Lower leg skin (tissue), 4 donors: ENCODE measurements at regions not wholly inside any gene's neighbourhood (a gene's known extent, or its start where the extent isn't known, plus 50 kb on each side); places are given as distances from the start of the nearest gene placed in this dataset.

Source experiments
- DNase-seq, 2 donors: peaks; one replicate each; pipeline ENCODE4 v3.0.0-alpha.2; 2019; ENCODE audit warnings: low spot score in 2 of 2
- H3K4me3 ChIP-seq: fragments of 200-600 bp; sonication (generic); 2 replicates; pipeline ENCODE4 v1.5.1; 2017; ENCODE audit warnings: mild to moderate bottlenecking, low read depth; ENCODE audit not compliant: poor library complexity, severe bottlenecking
- POLR2A ChIP-seq, 2 donors: fragments of 450-650 bp; IDR thresholded peaks; one replicate each; pipeline ENCODE4 v1.6.1; 2016 to 2017; ENCODE audit warnings: antibody characterized with exemption in 2 of 2, mild to moderate bottlenecking in 1 of 2, moderate library complexity in 1 of 2
- WGBS, 2 donors: methylation state at CpG; one replicate each; pipeline ENCODE4 v1.1.5; 2018; 5-methylcytosine and 5-hydroxymethylcytosine counted together
- intact Hi-C: fragments of 100-400 bp; cut with DNase I; formaldehyde crosslinking; loops from one replicate; pipeline ENCODE4 v1.15.0; 2023; ENCODE audit warnings: low total_unique reads
- TF ChIP-seq, protein P1 (sequence below), 3 donors: fragments of 450-650 bp; IDR thresholded peaks; one replicate each; pipeline ENCODE4 v1.5.1; 2016; ENCODE audit warnings: antibody characterized with exemption in 3 of 3, mild to moderate bottlenecking in 3 of 3, moderate library complexity in 2 of 3

DNA sequence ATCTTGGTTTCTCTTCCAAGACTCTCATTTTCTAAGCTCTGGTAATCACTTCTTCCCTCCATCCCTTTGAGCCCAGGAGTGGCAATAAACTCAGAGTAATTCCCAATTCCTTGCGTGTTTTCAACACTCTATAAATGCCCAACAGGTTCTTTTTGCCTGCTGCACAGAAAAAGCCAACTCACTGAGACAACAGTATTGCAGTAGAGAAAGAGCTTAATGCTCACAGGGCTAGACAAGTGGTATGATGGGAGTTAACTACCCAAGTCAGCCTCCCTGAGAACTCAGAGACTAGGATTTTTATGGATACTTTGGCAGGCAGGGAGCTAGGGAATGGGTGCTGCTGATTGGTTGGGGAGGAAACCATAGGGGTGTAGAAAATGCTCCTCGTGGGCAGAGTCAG is 103.4 kb downstream of the MTNR1A start:
- H3K4me3 ChIP-seq = no peak overlapping the region
- TF ChIP-seq, protein P1, sequence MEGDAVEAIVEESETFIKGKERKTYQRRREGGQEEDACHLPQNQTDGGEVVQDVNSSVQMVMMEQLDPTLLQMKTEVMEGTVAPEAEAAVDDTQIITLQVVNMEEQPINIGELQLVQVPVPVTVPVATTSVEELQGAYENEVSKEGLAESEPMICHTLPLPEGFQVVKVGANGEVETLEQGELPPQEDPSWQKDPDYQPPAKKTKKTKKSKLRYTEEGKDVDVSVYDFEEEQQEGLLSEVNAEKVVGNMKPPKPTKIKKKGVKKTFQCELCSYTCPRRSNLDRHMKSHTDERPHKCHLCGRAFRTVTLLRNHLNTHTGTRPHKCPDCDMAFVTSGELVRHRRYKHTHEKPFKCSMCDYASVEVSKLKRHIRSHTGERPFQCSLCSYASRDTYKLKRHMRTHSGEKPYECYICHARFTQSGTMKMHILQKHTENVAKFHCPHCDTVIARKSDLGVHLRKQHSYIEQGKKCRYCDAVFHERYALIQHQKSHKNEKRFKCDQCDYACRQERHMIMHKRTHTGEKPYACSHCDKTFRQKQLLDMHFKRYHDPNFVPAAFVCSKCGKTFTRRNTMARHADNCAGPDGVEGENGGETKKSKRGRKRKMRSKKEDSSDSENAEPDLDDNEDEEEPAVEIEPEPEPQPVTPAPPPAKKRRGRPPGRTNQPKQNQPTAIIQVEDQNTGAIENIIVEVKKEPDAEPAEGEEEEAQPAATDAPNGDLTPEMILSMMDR (IDR thresholded peaks at IDR 0.05) = no peak
- no peak for TF ChIP-seq POLR2A (IDR thresholded peaks at IDR 0.05)
- no peak for DNase-seq
- intact Hi-C loops = no loop called here
- WGBS, 2 donors = 74 to 79% methylated on average over 2 of the region's 2 CpGs

DNA sequence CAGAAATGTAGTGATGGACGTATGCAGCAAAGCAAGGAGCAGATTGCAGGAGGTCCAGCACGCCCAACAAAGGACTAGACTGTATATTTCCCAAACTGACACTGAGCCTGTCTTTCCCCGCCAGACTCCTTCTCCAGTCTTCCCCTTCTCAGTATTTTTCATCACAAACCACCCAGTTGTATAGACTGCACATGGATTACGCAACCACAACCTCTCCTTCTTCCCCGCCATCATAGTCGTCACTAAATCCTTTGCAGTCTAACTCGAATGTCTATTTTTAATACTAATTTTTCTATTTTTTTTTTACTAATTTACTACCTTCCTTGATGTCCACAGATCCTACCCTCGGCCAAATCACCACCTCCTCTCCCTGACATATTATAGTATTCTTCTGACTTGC is 105.4 kb downstream of the MTNR1A start:
- TF ChIP-seq, protein P1 (IDR thresholded peaks at IDR 0.05) = no peak
- no peak for TF ChIP-seq POLR2A (IDR thresholded peaks at IDR 0.05)
- WGBS, 2 donors = 88 to 89% methylated on average over 8 of the region's 8 CpGs
- no peak for DNase-seq
- intact Hi-C loops = no loop called here
- no peak overlapping the region for H3K4me3 ChIP-seq

DNA sequence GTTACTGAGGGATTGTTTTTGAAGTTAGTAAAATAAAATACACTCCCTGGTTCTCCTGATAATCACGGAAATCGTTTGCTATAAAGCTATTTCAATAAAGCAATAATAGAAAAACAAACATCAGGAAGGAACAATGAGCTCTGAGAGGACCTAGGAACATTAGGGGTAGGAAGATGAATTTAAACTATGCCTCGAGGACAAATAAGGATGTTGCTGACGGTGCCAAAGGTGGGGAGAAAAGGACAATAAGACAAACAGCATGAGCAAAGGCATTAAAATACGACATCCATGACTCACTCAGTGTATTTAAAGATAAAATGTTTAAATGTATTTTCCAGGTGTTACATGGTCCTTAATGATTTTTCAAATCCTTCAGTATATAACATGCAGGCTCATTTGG is 110.3 kb downstream of the MTNR1A start:
- no peak for DNase-seq
- TF ChIP-seq POLR2A (IDR thresholded peaks at IDR 0.05) = no peak
- TF ChIP-seq, protein P1 (IDR thresholded peaks at IDR 0.05) = no peak
- WGBS, 2 donors = 64 to 70% methylated on average over 5 of the region's 5 CpGs
- H3K4me3 ChIP-seq = no peak overlapping the region
- intact Hi-C loops = no loop called here

DNA sequence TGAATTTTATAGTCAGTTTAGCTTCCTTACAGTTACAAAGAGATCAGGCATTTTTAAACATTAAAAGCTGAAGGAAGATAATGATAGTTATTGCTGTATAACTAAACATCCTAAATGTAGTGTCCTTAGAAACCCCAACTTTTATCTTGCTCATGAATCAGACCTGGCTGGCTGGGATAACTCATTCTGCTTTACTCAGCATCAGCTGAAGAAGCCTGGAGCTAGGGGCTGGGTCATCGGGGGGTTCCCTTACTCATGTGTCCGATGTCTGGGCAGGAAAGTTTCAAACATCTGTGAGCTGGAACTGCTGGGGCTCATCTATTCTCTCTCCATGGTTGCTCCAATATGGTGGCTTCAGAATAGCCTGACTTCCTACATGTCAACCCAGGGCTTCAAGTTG is 113.9 kb downstream of the MTNR1A start:
- H3K4me3 ChIP-seq = no peak overlapping the region
- TF ChIP-seq POLR2A (IDR thresholded peaks at IDR 0.05) = no peak
- TF ChIP-seq, protein P1 (IDR thresholded peaks at IDR 0.05) = no peak
- intact Hi-C loops = no loop called here
- DNase-seq = no peak
- WGBS, 2 donors = 85 to 93% methylated on average over 2 of the region's 2 CpGs

DNA sequence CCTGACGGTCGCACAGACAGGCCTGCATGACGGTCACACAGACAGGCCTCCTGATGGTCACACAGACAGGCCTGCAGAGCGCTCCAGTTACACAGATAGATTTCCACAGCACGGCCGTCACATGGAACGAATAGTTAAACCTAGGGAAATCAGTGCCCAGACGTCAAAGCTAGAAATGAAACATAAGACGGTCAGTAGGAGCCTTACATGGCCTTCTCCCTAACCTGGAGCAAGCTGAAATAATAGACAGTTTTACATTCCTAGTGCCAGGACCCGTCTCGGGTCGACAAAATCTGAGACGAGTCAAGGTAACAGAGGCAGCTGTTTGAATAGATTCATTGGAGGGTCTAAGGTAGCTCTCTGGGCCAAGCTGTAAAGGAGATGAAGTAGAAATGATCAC is 126.9 kb downstream of the MTNR1A start:
- intact Hi-C loops = no loop called here
- TF ChIP-seq, protein P1 (IDR thresholded peaks at IDR 0.05) = no peak
- TF ChIP-seq POLR2A (IDR thresholded peaks at IDR 0.05) = no peak
- 86 to 89% methylated on average over 13 of the region's 13 CpGs for WGBS, 2 donors
- no peak for DNase-seq
- H3K4me3 ChIP-seq = no peak overlapping the region

DNA sequence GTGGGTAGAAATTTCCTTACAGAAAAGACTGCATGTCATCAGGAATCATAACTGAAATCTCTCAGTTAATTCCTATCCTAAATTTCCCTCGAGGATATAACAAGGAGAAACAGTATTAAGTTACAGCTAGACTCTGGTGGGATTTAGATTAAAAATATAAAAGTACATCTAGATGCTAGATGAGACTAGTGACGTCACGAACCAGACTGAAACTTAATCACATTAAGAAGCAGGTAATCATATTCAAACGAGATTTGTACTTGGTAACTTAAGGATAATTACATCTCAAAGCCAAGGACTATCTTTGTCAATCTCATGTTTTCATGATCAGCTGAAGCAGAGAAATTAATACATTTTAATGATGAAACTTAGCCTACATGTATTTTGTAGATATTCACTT is 130.6 kb downstream of the MTNR1A start:
- WGBS, 2 donors = 37 to 64% methylated on average over 4 of the region's 4 CpGs
- no peak for TF ChIP-seq POLR2A (IDR thresholded peaks at IDR 0.05)

More for the DNA sequence above, 130.6 kb downstream of the MTNR1A start:
- H3K4me3 ChIP-seq = no peak overlapping the region
- intact Hi-C loops = no loop called here
- no peak for DNase-seq
